ENCODE measurements at regions not wholly inside any gene's neighbourhood (a gene's known extent, or its start where the extent isn't known, plus 50 kb on each side); places are given as distances from the start of the nearest gene placed in this dataset.
A peak's percentile ranks its signal among the peaks of the same experiment; 100 is the strongest.

GRCh38 chrX:1002611-1003010 lies 209.8 kb downstream of the CRLF2 start:
- no peaks in the 10 kb centered on the region for H3K4me1 ChIP-seq (ENCODE audit: insufficient read depth)
- Mint-ChIP-seq H3K36me3 (ENCODE audit: low read depth) (peaks cover 22% of the 10 kb centered on the region; the same call in 2 of the 3 replicates), H3K4me3 (no peak overlapping the region), H3K27ac (no peak overlapping the region), H3K27me3 (ENCODE audit: insufficient read depth, low read depth, poor library complexity) (peaks cover 3% of the 10 kb centered on the region), H3K9me3 (peaks cover 64% of the 10 kb centered on the region), H3K4me1 (no peaks in the 10 kb centered on the region)
- DNase-seq (ENCODE audit: low spot score) (no peak), ATAC-seq (no peak)
- no peaks in the 10 kb centered on the region for H3K9me2 ChIP-seq (ENCODE audit: insufficient read depth)
- H3F3A ChIP-seq (replicated peaks; ENCODE audit: low read depth), result 0 out of 2 replicates have a peak, but pooled peaks cover 3% of the 10 kb centered on the region
- no peaks in the 10 kb centered on the region for H3K36me3 ChIP-seq (ENCODE audit: insufficient read depth)
- no peak overlapping the region for H3K4me2 ChIP-seq
- H2AFZ ChIP-seq, result 0 out of 2 replicates have a peak overlapping the region, but pooled peaks have one; percentile 47
- H3K27me3 ChIP-seq (ENCODE audit: insufficient read depth), result no peaks in the 10 kb centered on the region
- no peak overlapping the region for H3K27ac ChIP-seq (ENCODE audit: low read depth)
- no peaks in the 10 kb centered on the region for H4K20me1 ChIP-seq (replicated peaks; ENCODE audit: insufficient read depth)
- TF ChIP-seq ETS1 (IDR thresholded peaks at IDR 0.05), result no peak
- no peak for TF ChIP-seq CREB1 (CRISPR knock-in tag; IDR thresholded peaks at IDR 0.05; ENCODE audit: low read depth)
- no peak for TF ChIP-seq NANOG (IDR thresholded peaks at IDR 0.05; ENCODE audit: borderline replicate concordance)
- TF ChIP-seq ZNF331 (CRISPR knock-in tag; IDR thresholded peaks at IDR 0.05; ENCODE audit: low read depth), result no peak
- no peak for TF ChIP-seq CTCF (conservative IDR thresholded peaks at IDR 0.05; ENCODE audit: low read depth in 2 of 2)
- TF ChIP-seq EZH2phosphoT487 (IDR thresholded peaks at IDR 0.05; ENCODE audit: unreplicated experiment), result no peak
- no peak for TF ChIP-seq POLR2AphosphoS5 (IDR thresholded peaks at IDR 0.05; ENCODE audit: low read depth)
- no peak for TF ChIP-seq EZH2 (IDR thresholded peaks at IDR 0.05; ENCODE audit: low read depth, unreplicated experiment)
- no peak for TF ChIP-seq REST (IDR thresholded peaks at IDR 0.05; ENCODE audit: unreplicated experiment)
- TF ChIP-seq STAT1 (IDR thresholded peaks at IDR 0.05; ENCODE audit: unreplicated experiment), result no peak
- TF ChIP-seq ZNF462 (CRISPR knock-in tag; IDR thresholded peaks at IDR 0.05), result no peak
- no peak for TF ChIP-seq ZNF114 (CRISPR knock-in tag; IDR thresholded peaks at IDR 0.05)
- TF ChIP-seq JUNB (IDR thresholded peaks at IDR 0.05; ENCODE audit: unreplicated experiment), result no peak
- H3K4me3 ChIP-seq, result no peak overlapping the region
- H3K79me2 ChIP-seq (replicated peaks; ENCODE audit: insufficient read depth), result no peaks in the 10 kb centered on the region

All from GM23338 (cell line).